Upper lobe of left lung (tissue), 6 donors: ENCODE measurements at regions not wholly inside any gene's neighbourhood (a gene's known extent, or its start where the extent isn't known, plus 50 kb on each side); places are given as distances from the start of the nearest gene placed in this dataset.

ENCODE experiments used
- ATAC-seq, 2 donors: fragments of 200-7000 bp; cut with Tn5 transposase; one replicate each; pipeline ENCODE4 v1.9.1; 2022; ENCODE audit warnings: mild to moderate bottlenecking in 2 of 2, moderate library complexity in 2 of 2; ENCODE audit not compliant: low FRiP score in 2 of 2
- DNase-seq, 2 donors: peaks; one replicate each; pipeline ENCODE4 v3.0.0-alpha.2; 2019 to 2020
- H3K27ac ChIP-seq, 4 donors: fragments of 200-600 bp; sonication (generic); one replicate each; pipeline ENCODE4 v1.5.1; 2016 to 2019
- H3K27me3 ChIP-seq, 4 donors: fragments of 200-600 bp; sonication (generic); one replicate each; pipeline ENCODE4 v1.5.1; 2017 to 2019
- H3K36me3 ChIP-seq, 4 donors: fragments of 200-600 bp; sonication (generic); one replicate each; pipeline ENCODE4 v1.5.1; 2016 to 2019
- H3K4me1 ChIP-seq, 4 donors: fragments of 200-600 bp; sonication (generic); one replicate each; pipeline ENCODE4 v1.5.1; 2018 to 2019
- H3K4me3 ChIP-seq, 4 donors: fragments of 200-600 bp; sonication (generic); one replicate each; pipeline ENCODE4 v1.5.1; 2017 to 2019; ENCODE audit warnings: mild to moderate bottlenecking in 2 of 4, moderate library complexity in 1 of 4
- H3K9me3 ChIP-seq, 4 donors: fragments of 200-600 bp; sonication (generic); one replicate each; pipeline ENCODE4 v1.5.1; 2018 to 2019
- CTCF ChIP-seq, 6 experiments: fragments of 450-650 bp in 4 of 6; fragments of 200-600 bp in 2 of 6; sonication (generic) in 2 of 6; IDR thresholded peaks; one replicate each; pipeline ENCODE4 v1.5.1; 2016 to 2019; ENCODE audit warnings: antibody characterized with exemption in 6 of 6
- EP300 ChIP-seq, 4 donors: sonication (generic); formaldehyde crosslinking; IDR thresholded peaks; one replicate each; pipeline ENCODE4 v1.5.1; 2017; ENCODE audit warnings: antibody characterized with exemption in 4 of 4, control low read depth in 2 of 4
- POLR2A ChIP-seq, 4 donors: fragments of 450-650 bp; IDR thresholded peaks; one replicate each; pipeline ENCODE4 v1.5.1; 2016 to 2017; ENCODE audit warnings: antibody characterized with exemption in 4 of 4, mild to moderate bottlenecking in 2 of 4
- POLR2AphosphoS5 ChIP-seq, 2 donors: sonication (generic); formaldehyde crosslinking; IDR thresholded peaks; one replicate each; pipeline ENCODE4 v1.5.1; 2017; ENCODE audit warnings: antibody characterized with exemption in 2 of 2
- WGBS, 2 donors: methylation state at CpG; one replicate each; pipeline ENCODE4 v1.1.5; 2017 to 2018; 5-methylcytosine and 5-hydroxymethylcytosine counted together
- donor health status: DM: no; HTN: no; CAD: no; lungs with moderate emphysema.
- donor health status: DM: no; HTN: yes; CAD: no; lungs with severe emphysema.

GRCh38 chr2:187976986-187977333 lies 314.7 kb upstream of the GULP1 start:
- H3K36me3 ChIP-seq, result no peaks in the 10 kb centered on the region
- DNase-seq, result no peak
- no peak for ATAC-seq
- 63 to 65% methylated on average over 3 of the region's 3 CpGs for WGBS, 2 donors
- H3K27ac ChIP-seq, result no peak overlapping the region
- no peaks in the 10 kb centered on the region for H3K9me3 ChIP-seq
- H3K4me1 ChIP-seq, result no peaks in the 10 kb centered on the region
- H3K4me3 ChIP-seq, result no peak overlapping the region
- no peaks in the 10 kb centered on the region for H3K27me3 ChIP-seq
- TF ChIP-seq EP300 (IDR thresholded peaks at IDR 0.05) (no peak), POLR2A (IDR thresholded peaks at IDR 0.05) (no peak), CTCF (IDR thresholded peaks at IDR 0.05) (no peak), POLR2AphosphoS5 (IDR thresholded peaks at IDR 0.05) (no peak)

- H3K9me3 ChIP-seq, result no peaks in the 10 kb centered on the region
- WGBS, 2 donors, result 77 to 90% methylated on average over 3 of the region's 3 CpGs
- no peaks in the 10 kb centered on the region for H3K36me3 ChIP-seq
- H3K27me3 ChIP-seq, result no peaks in the 10 kb centered on the region
- H3K27ac ChIP-seq, result no peak overlapping the region
- no peak for TF ChIP-seq POLR2AphosphoS5 (IDR thresholded peaks at IDR 0.05)
- TF ChIP-seq CTCF (IDR thresholded peaks at IDR 0.05), result no peak
- no peak for TF ChIP-seq EP300 (IDR thresholded peaks at IDR 0.05)
- TF ChIP-seq POLR2A (IDR thresholded peaks at IDR 0.05), result no peak
- H3K4me1 ChIP-seq, result peaks cover 0 to 12% (median 5%) of the 10 kb centered on the region in 4 donors
- ATAC-seq, result no peak
- no peak overlapping the region for H3K4me3 ChIP-seq
- DNase-seq, result no peak
Observed at GRCh38 chr2:187978356-187978755, 313.3 kb upstream of the GULP1 start.

- Histone ChIP-seq H3K27me3 (no peaks in the 10 kb centered on the region), H3K36me3 (no peaks in the 10 kb centered on the region), H3K4me1 (peaks cover 0 to 13% (median 5%) of the 10 kb centered on the region in 4 donors), H3K27ac (no peak overlapping the region), H3K4me3 (no peak overlapping the region), H3K9me3 (no peaks in the 10 kb centered on the region)
- no peak for DNase-seq
- 14 to 25% methylated on average over 1 of the region's 1 CpG for WGBS, 2 donors
- TF ChIP-seq CTCF (IDR thresholded peaks at IDR 0.05) (no peak), POLR2AphosphoS5 (IDR thresholded peaks at IDR 0.05) (no peak), EP300 (IDR thresholded peaks at IDR 0.05) (peak in 1 of 4 donors; percentile 38), POLR2A (IDR thresholded peaks at IDR 0.05) (no peak)
- ATAC-seq, result peak; percentile 55 to 69
Observed at GRCh38 chr2:187982668-187983067, 309.0 kb upstream of the GULP1 start.

- no peak for ATAC-seq
- Histone ChIP-seq H3K9me3 (no peaks in the 10 kb centered on the region), H3K4me1 (peaks cover 0 to 13% (median 5%) of the 10 kb centered on the region in 4 donors), H3K27ac (no peak overlapping the region), H3K36me3 (no peaks in the 10 kb centered on the region), H3K27me3 (no peaks in the 10 kb centered on the region), H3K4me3 (no peak overlapping the region)
- 81 to 83% methylated on average over 2 of the region's 2 CpGs for WGBS, 2 donors
- no peak for DNase-seq
- TF ChIP-seq EP300 (IDR thresholded peaks at IDR 0.05), result no peak
- TF ChIP-seq CTCF (IDR thresholded peaks at IDR 0.05), result no peak
- no peak for TF ChIP-seq POLR2AphosphoS5 (IDR thresholded peaks at IDR 0.05)
- no peak for TF ChIP-seq POLR2A (IDR thresholded peaks at IDR 0.05)
Observed at GRCh38 chr2:187985195-187985594, 306.5 kb upstream of the GULP1 start.

- Histone ChIP-seq H3K4me3 (no peak overlapping the region), H3K36me3 (no peaks in the 10 kb centered on the region), H3K4me1 (peaks cover 0 to 13% (median 5%) of the 10 kb centered on the region in 4 donors), H3K9me3 (no peaks in the 10 kb centered on the region), H3K27ac (no peak overlapping the region), H3K27me3 (no peaks in the 10 kb centered on the region)
- DNase-seq (no peak), ATAC-seq (no peak)
- no peak for TF ChIP-seq EP300 (IDR thresholded peaks at IDR 0.05)
- 66 to 71% methylated on average over 4 of the region's 4 CpGs for WGBS, 2 donors
Observed at GRCh38 chr2:187985923-187986322, 305.8 kb upstream of the GULP1 start.
